ENCODE measurements at regions not wholly inside any gene's neighbourhood (a gene's known extent, or its start where the extent isn't known, plus 50 kb on each side); places are given as distances from the start of the nearest gene placed in this dataset.
"Not testable (repeated sequence)": the region's sequence is repeated elsewhere in the genome, so short reads cannot be mapped to it uniquely, and the experiment has no call there.

GRCh38 chr12:114025935-114026334, 59.8 kb upstream of the RBM19 start:
- TF ChIP-seq CTCF (conservative IDR thresholded peaks at IDR 0.05; ENCODE audit: low read depth, low read length): no peak
- DNase-seq (ENCODE audit: low read depth): no peak
- no peak overlapping the region for H3K4me3 ChIP-seq (ENCODE audit: low read depth, low read length)

GRCh38 chr12:114022081-114022480, 56.0 kb upstream of the RBM19 start:
- H3K4me3 ChIP-seq (ENCODE audit: low read depth, low read length); DNase-seq (ENCODE audit: low read depth): not testable (repeated sequence)

GRCh38 chr12:114018669-114019068, 52.5 kb upstream of the RBM19 start:
- no peak overlapping the region for H3K4me3 ChIP-seq (ENCODE audit: low read depth, low read length)
- no peak for TF ChIP-seq CTCF (conservative IDR thresholded peaks at IDR 0.05; ENCODE audit: low read depth, low read length)
- no peak for DNase-seq (ENCODE audit: low read depth)

Measured in epithelial cell of proximal tubule (primary cell).